EH (cell line): ENCODE measurements at regions not wholly inside any gene's neighbourhood (a gene's known extent, or its start where the extent isn't known, plus 50 kb on each side); places are given as distances from the start of the nearest gene placed in this dataset.

Experiments used
- DNase-seq: peaks from one replicate; pipeline ENCODE4 v3.0.0-alpha.2; 2015; ENCODE audit warnings: low read depth

- DNase-seq: no peak
These were observed 120.7 kb upstream of the TENM4 start for GRCh38 chr11:79561496-79561895.

- DNase-seq: no peak
These were observed 110.0 kb upstream of the TENM4 start for GRCh38 chr11:79550809-79551208.

GRCh38 chr11:79547256-79547655 is 106.4 kb upstream of the TENM4 start:
- no peak for DNase-seq

- DNase-seq: no peak
These were observed 105.5 kb upstream of the TENM4 start for GRCh38 chr11:79546351-79546750.

- DNase-seq: no peak
These were observed 103.5 kb upstream of the TENM4 start for GRCh38 chr11:79544361-79544760.

GRCh38 chr11:79543101-79543500 is 102.3 kb upstream of the TENM4 start:
- DNase-seq: no peak

- no peak for DNase-seq
These were observed 100.6 kb upstream of the TENM4 start for GRCh38 chr11:79541466-79541865.

GRCh38 chr11:79538775-79539174 is 97.9 kb upstream of the TENM4 start:
- DNase-seq: no peak

GRCh38 chr11:79536155-79536917 is 95.5 kb upstream of the TENM4 start:
- DNase-seq: no peak

GRCh38 chr11:79535606-79536005 is 94.8 kb upstream of the TENM4 start:
- DNase-seq: no peak

GRCh38 chr11:79525257-79525656 is 84.4 kb upstream of the TENM4 start:
- DNase-seq: peak; percentile 5

GRCh38 chr11:79522626-79523025 is 81.8 kb upstream of the TENM4 start:
- no peak for DNase-seq

GRCh38 chr11:79520086-79520485 is 79.3 kb upstream of the TENM4 start:
- DNase-seq: no peak

GRCh38 chr11:79515781-79516180 is 75.0 kb upstream of the TENM4 start:
- DNase-seq: no peak

GRCh38 chr11:79514695-79515094 is 73.9 kb upstream of the TENM4 start:
- no peak for DNase-seq

GRCh38 chr11:79514290-79514689 is 73.5 kb upstream of the TENM4 start:
- no peak for DNase-seq

GRCh38 chr11:79512706-79513469 is 72.1 kb upstream of the TENM4 start:
- DNase-seq: no peak

- DNase-seq: no peak
These were observed 70.1 kb upstream of the TENM4 start for GRCh38 chr11:79510960-79511359.

GRCh38 chr11:79508461-79508860 is 67.6 kb upstream of the TENM4 start:
- DNase-seq: no peak

- DNase-seq: no peak
These were observed 66.9 kb upstream of the TENM4 start for GRCh38 chr11:79507706-79508105.

GRCh38 chr11:79506734-79507344 is 66.0 kb upstream of the TENM4 start:
- no peak for DNase-seq

GRCh38 chr11:79506124-79506523 is 65.3 kb upstream of the TENM4 start:
- DNase-seq: no peak

GRCh38 chr11:79503028-79503427 is 62.2 kb upstream of the TENM4 start:
- peak; percentile 11 for DNase-seq
